Karpas-422 (cell line): ENCODE measurements at regions not wholly inside any gene's neighbourhood (a gene's known extent, or its start where the extent isn't known, plus 50 kb on each side); places are given as distances from the start of the nearest gene placed in this dataset.

ENCODE experiments used
- DNase-seq: peaks from one replicate; pipeline ENCODE4 v3.0.0-alpha.2; 2015
- H2AFZ ChIP-seq: fragments of 200-600 bp; sonication (generic); 2 replicates; pipeline ENCODE4 v1.6.1; 2014; ENCODE audit warnings: antibody characterized with exemption, low read length, mixed read lengths
- H3K27ac ChIP-seq: fragments of 200-600 bp; sonication (generic); 2 replicates; pipeline ENCODE4 v1.5.1; 2014; ENCODE audit warnings: mild to moderate bottlenecking, low read length, moderate library complexity
- H3K27me3 ChIP-seq: fragments of 200-600 bp; sonication (generic); 2 replicates; pipeline ENCODE4 v1.6.1; 2014; ENCODE audit warnings: low read length, mixed read lengths
- H3K36me3 ChIP-seq: fragments of 200-600 bp; sonication (generic); 2 replicates; pipeline ENCODE4 v1.6.1; 2014; ENCODE audit warnings: low read length, mixed read lengths; ENCODE audit not compliant: insufficient read depth
- H3K4me1 ChIP-seq: fragments of 200-600 bp; sonication (generic); 2 replicates; pipeline ENCODE4 v1.6.1; 2014; ENCODE audit warnings: mild to moderate bottlenecking, low read length, mixed read lengths
- H3K4me2 ChIP-seq: fragments of 200-600 bp; sonication (generic); 2 replicates; pipeline ENCODE4 v1.6.1; 2014; ENCODE audit warnings: low read length, low read depth, mild to moderate bottlenecking; ENCODE audit not compliant: poor library complexity, severe bottlenecking
- H3K4me3 ChIP-seq: fragments of 200-600 bp; sonication (generic); 2 replicates; pipeline ENCODE4 v1.5.1; 2014; ENCODE audit warnings: mild to moderate bottlenecking, antibody characterized with exemption, low read length, mixed read lengths
- H3K79me2 ChIP-seq: fragments of 200-600 bp; sonication (generic); 2 replicates; pipeline ENCODE4 v1.6.1; 2014; ENCODE audit warnings: mild to moderate bottlenecking, low read length, mixed read lengths
- H3K9ac ChIP-seq: fragments of 200-600 bp; sonication (generic); 2 replicates; pipeline ENCODE4 v1.6.0; 2014; ENCODE audit warnings: low read length
- H3K9me2 ChIP-seq: fragments of 200-600 bp; sonication (generic), shearing (Covaris generic); replicated peaks from 2 replicates; pipeline ENCODE4 v1.6.0; 2014; ENCODE audit warnings: mild to moderate bottlenecking, low read length, moderate library complexity; ENCODE audit not compliant: insufficient read depth
- H3K9me3 ChIP-seq: fragments of 300-700, 200-600 bp; sonication (generic); 2 replicates; pipeline ENCODE4 v1.6.1; 2014; ENCODE audit warnings: low read length, mixed read lengths
- H4K20me1 ChIP-seq: fragments of 200-600 bp; sonication (generic); 2 replicates; pipeline ENCODE4 v1.6.1; 2014; ENCODE audit warnings: mild to moderate bottlenecking, antibody characterized with exemption, low read length, low read depth; ENCODE audit not compliant: insufficient read depth

- no peaks in the 10 kb centered on the region for H3K4me1 ChIP-seq
- H3K9me2 ChIP-seq, result no peaks in the 10 kb centered on the region
- no peaks in the 10 kb centered on the region for H3K79me2 ChIP-seq
- H3K4me3 ChIP-seq, result no peak overlapping the region
- no peak overlapping the region for H2AFZ ChIP-seq
- H3K36me3 ChIP-seq, result no peaks in the 10 kb centered on the region
- H3K9me3 ChIP-seq, result no peaks in the 10 kb centered on the region
- no peak for DNase-seq
- H3K27me3 ChIP-seq, result no peaks in the 10 kb centered on the region
- H3K4me2 ChIP-seq, result no peak overlapping the region
- no peak overlapping the region for H3K27ac ChIP-seq
- no peak overlapping the region for H3K9ac ChIP-seq
- H4K20me1 ChIP-seq, result no peaks in the 10 kb centered on the region
Observed at GRCh38 chr11:13852481-13852880, 110.0 kb upstream of the SPON1 start.

- Histone ChIP-seq H3K9me2 (no peaks in the 10 kb centered on the region), H3K9ac (no peak overlapping the region), H2AFZ (no peak overlapping the region), H3K4me2 (no peak overlapping the region), H4K20me1 (no peaks in the 10 kb centered on the region), H3K79me2 (no peaks in the 10 kb centered on the region), H3K36me3 (no peaks in the 10 kb centered on the region), H3K27ac (no peak overlapping the region), H3K4me1 (no peaks in the 10 kb centered on the region), H3K9me3 (no peaks in the 10 kb centered on the region), H3K27me3 (no peaks in the 10 kb centered on the region), H3K4me3 (no peak overlapping the region)
- DNase-seq, result no peak
Observed at GRCh38 chr11:13857828-13858227, 104.7 kb upstream of the SPON1 start.

- H3K9ac ChIP-seq, result no peak overlapping the region
- H3K9me3 ChIP-seq, result no peaks in the 10 kb centered on the region
- no peaks in the 10 kb centered on the region for H3K36me3 ChIP-seq
- H3K4me2 ChIP-seq, result no peak overlapping the region
- no peak overlapping the region for H3K27ac ChIP-seq
- no peak overlapping the region for H2AFZ ChIP-seq
- no peak for DNase-seq
- H3K4me1 ChIP-seq, result no peaks in the 10 kb centered on the region
- no peaks in the 10 kb centered on the region for H3K27me3 ChIP-seq
- H3K79me2 ChIP-seq, result no peaks in the 10 kb centered on the region
- H3K4me3 ChIP-seq, result no peak overlapping the region
- H3K9me2 ChIP-seq, result no peaks in the 10 kb centered on the region
- no peaks in the 10 kb centered on the region for H4K20me1 ChIP-seq
Observed at GRCh38 chr11:13859892-13860291, 102.6 kb upstream of the SPON1 start.

DNA sequence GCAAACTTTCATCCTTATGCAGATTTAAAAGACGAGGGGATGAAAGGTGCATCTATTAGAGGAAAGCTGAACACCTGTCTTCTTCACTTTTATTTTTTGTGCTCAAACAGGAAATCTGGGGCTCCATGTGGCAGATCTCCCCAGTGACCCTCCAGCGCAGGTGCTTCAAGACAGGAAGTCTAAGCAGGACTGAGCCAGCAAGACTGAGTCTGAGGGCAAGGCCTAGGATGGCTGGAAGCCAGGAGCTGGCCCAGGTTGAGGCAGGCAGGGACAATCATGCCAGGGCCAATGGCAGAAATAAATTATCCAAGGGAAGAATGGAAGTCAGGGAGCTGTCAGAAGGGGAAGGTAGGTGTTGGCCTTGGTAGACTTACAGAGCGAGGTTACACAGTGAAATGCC, 101.1 kb upstream of the SPON1 start:
- DNase-seq, result no peak
- no peaks in the 10 kb centered on the region for H3K9me2 ChIP-seq
- no peak overlapping the region for H2AFZ ChIP-seq
- no peak overlapping the region for H3K4me2 ChIP-seq
- H3K36me3 ChIP-seq, result no peaks in the 10 kb centered on the region
- no peaks in the 10 kb centered on the region for H3K9me3 ChIP-seq
- no peaks in the 10 kb centered on the region for H3K27me3 ChIP-seq
- H3K4me1 ChIP-seq, result no peaks in the 10 kb centered on the region
- H3K4me3 ChIP-seq, result no peak overlapping the region
- H4K20me1 ChIP-seq, result no peaks in the 10 kb centered on the region
- no peak overlapping the region for H3K9ac ChIP-seq
- no peak overlapping the region for H3K27ac ChIP-seq
- H3K79me2 ChIP-seq, result no peaks in the 10 kb centered on the region

DNA sequence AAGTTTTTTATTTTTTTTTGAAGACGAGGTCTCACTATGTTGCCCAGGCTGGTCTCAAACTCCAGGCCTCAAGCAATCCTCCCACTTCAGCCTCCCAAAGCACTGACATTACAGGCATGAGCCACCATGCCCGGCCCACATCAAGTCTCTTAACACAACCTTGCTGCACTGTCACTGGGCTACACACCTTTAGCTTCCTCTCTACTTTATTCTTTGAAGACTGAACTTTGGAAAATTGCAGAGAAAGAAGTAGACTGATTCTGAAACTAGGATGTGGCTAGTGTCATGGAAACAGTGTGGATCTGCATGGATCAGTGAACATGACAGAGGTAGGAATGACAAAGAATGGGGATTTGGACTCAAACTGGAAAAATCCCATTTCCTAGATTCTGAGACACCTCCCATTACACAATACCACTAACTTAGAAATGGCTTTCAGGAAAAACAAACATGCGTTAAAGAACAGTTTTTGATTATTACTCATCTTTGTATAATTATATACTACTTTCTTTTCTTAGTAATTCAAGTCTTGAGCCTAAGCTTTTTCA, 99.6 kb upstream of the SPON1 start:
- Histone ChIP-seq H2AFZ (no peak overlapping the region), H3K4me1 (no peaks in the 10 kb centered on the region), H3K9me2 (no peaks in the 10 kb centered on the region), H3K9me3 (no peaks in the 10 kb centered on the region), H3K36me3 (no peaks in the 10 kb centered on the region), H4K20me1 (no peaks in the 10 kb centered on the region), H3K27me3 (no peaks in the 10 kb centered on the region), H3K9ac (no peak overlapping the region), H3K27ac (no peak overlapping the region), H3K4me3 (no peak overlapping the region), H3K4me2 (no peak overlapping the region), H3K79me2 (no peaks in the 10 kb centered on the region)
- DNase-seq, result no peak

DNA sequence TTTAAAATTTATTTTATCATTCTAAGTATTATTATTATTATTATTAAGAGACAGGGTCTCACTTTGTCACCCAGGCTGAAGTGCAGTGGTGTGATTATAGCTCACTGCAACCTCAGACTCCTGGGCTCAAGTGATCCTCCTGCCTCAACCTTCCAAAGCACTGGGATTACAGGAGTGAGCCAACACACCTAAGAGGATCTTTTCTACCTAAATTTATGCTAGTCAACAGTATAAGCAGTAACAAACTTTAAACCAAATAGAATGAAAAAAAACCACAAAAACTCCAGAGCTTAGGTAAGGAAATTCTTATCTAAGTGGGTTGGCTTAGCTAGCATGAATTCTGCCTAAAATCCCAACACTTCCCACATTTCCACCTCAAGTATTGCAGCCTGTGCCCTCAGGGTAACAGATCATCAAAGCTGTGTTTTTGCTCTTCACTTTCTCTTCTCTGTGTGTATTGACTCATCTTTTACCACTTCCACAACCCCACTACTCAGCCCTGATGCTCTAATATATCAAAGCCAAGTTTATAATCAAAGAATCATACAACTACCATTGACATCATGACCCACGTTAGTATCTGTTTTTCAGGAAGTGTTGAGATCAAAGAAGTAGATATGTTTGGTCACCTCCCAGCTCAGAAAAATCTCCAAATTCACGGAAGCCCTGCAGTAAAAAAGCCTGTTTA, 93.7 kb upstream of the SPON1 start:
- DNase-seq, result no peak
- H3K79me2 ChIP-seq, result no peaks in the 10 kb centered on the region
- no peak overlapping the region for H2AFZ ChIP-seq
- no peak overlapping the region for H3K9ac ChIP-seq
- H3K27ac ChIP-seq, result no peak overlapping the region
- no peaks in the 10 kb centered on the region for H3K36me3 ChIP-seq
- no peaks in the 10 kb centered on the region for H3K9me2 ChIP-seq
- no peaks in the 10 kb centered on the region for H4K20me1 ChIP-seq
- no peak overlapping the region for H3K4me2 ChIP-seq
- no peak overlapping the region for H3K4me3 ChIP-seq
- H3K4me1 ChIP-seq, result no peaks in the 10 kb centered on the region
- no peaks in the 10 kb centered on the region for H3K9me3 ChIP-seq
- H3K27me3 ChIP-seq, result no peaks in the 10 kb centered on the region

- Histone ChIP-seq H2AFZ (no peak overlapping the region), H3K9me3 (no peaks in the 10 kb centered on the region), H3K27me3 (no peaks in the 10 kb centered on the region), H4K20me1 (no peaks in the 10 kb centered on the region), H3K79me2 (no peaks in the 10 kb centered on the region), H3K4me2 (no peak overlapping the region), H3K4me1 (no peaks in the 10 kb centered on the region), H3K9me2 (no peaks in the 10 kb centered on the region), H3K9ac (no peak overlapping the region), H3K27ac (no peak overlapping the region), H3K4me3 (no peak overlapping the region), H3K36me3 (no peaks in the 10 kb centered on the region)
- DNase-seq, result no peak
Observed at GRCh38 chr11:13869398-13869886, 93.1 kb upstream of the SPON1 start.

- H3K4me3 ChIP-seq, result no peak overlapping the region
- H3K79me2 ChIP-seq, result no peaks in the 10 kb centered on the region
- no peaks in the 10 kb centered on the region for H3K27me3 ChIP-seq
- DNase-seq, result no peak
- no peak overlapping the region for H3K9ac ChIP-seq
- H3K36me3 ChIP-seq, result no peaks in the 10 kb centered on the region
- H3K27ac ChIP-seq, result no peak overlapping the region
- no peak overlapping the region for H3K4me2 ChIP-seq
- no peaks in the 10 kb centered on the region for H3K9me2 ChIP-seq
- H3K9me3 ChIP-seq, result no peaks in the 10 kb centered on the region
- no peak overlapping the region for H2AFZ ChIP-seq
- no peaks in the 10 kb centered on the region for H3K4me1 ChIP-seq
- no peaks in the 10 kb centered on the region for H4K20me1 ChIP-seq
Observed at GRCh38 chr11:13874597-13874996, 87.9 kb upstream of the SPON1 start.
